ENCODE measurements at regions not wholly inside any gene's neighbourhood (a gene's known extent, or its start where the extent isn't known, plus 50 kb on each side); places are given as distances from the start of the nearest gene placed in this dataset.

DNA sequence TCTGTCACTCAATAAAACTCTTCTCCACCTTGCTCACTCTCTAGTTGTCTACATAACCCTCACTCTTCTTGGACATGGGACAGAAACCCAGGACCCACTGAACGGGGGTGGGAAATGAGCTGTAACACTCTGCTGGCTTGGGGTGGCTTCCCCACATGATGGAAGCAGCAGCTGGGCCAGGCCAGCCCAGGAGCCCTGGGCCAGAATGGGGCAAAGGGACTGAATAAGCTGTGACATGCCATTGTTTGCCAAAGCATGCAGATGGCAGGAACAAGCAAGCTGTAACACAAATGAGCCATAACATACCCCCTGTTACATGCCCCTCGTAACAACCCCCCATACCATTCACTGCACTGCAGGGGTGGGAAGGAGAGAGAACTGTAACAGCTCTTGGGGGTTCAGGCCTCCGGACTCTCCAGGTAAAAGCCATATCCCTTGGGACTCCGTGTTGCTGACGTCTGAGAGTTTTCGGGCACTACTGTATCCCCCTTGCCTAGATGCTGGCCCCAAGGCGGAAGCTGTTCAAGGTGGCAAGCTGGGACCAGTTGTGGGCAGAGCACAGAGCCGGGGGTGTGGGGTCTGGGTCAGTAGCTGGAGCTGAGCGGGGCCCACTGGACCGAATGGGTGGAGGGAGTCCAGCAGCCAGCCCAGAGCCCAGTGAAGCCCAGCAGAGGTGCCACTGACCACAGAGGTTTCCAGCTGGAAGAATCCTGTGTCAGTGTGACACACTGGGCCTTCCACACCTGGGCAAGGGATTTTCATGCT, 56.1 kb upstream of the DMRTB1 start:
- TF ChIP-seq, protein P1, sequence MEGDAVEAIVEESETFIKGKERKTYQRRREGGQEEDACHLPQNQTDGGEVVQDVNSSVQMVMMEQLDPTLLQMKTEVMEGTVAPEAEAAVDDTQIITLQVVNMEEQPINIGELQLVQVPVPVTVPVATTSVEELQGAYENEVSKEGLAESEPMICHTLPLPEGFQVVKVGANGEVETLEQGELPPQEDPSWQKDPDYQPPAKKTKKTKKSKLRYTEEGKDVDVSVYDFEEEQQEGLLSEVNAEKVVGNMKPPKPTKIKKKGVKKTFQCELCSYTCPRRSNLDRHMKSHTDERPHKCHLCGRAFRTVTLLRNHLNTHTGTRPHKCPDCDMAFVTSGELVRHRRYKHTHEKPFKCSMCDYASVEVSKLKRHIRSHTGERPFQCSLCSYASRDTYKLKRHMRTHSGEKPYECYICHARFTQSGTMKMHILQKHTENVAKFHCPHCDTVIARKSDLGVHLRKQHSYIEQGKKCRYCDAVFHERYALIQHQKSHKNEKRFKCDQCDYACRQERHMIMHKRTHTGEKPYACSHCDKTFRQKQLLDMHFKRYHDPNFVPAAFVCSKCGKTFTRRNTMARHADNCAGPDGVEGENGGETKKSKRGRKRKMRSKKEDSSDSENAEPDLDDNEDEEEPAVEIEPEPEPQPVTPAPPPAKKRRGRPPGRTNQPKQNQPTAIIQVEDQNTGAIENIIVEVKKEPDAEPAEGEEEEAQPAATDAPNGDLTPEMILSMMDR (conservative IDR thresholded peaks at IDR 0.05 in 1 of 2, IDR thresholded peaks at IDR 0.05 in 1 of 2; ENCODE audit: low read depth in 1 of 2, low read length in 2 of 2): no peak
- no peak for TF ChIP-seq EZH2 (IDR thresholded peaks at IDR 0.05; ENCODE audit: low read length, missing control alignments)

Data from fibroblast of lung (primary cell).